HG03469 (cell line): ENCODE measurements at regions not wholly inside any gene's neighbourhood (a gene's known extent, or its start where the extent isn't known, plus 50 kb on each side); places are given as distances from the start of the nearest gene placed in this dataset.

Experiments
- ATAC-seq: cut with Tn5 transposase; IDR thresholded peaks from one replicate; pipeline ENCODE4 v1.9.1; 2021; ENCODE audit warnings: mild to moderate bottlenecking, moderate library complexity, moderate number of reproducible peaks; ENCODE audit not compliant: unreplicated experiment

DNA sequence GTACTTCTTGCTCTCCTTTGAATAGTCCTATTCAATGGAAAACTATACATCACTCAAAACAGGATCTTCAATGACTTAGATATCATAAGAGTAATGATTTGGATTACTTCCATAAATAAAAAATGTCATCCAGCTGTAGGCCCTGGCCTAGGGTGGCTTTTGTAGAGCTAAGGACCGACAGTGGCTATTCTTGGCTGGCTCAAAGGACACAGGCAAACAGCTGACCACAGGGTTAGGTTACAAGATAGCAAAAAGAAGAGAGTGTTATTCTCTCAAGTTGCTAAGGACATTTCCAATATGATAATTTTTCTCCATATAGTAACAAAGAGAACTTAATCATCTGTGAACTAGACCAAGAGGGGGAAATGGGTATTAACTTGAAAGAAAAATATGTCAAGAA is 495.1 kb downstream of the PLPP3 start:
- no peak for ATAC-seq

DNA sequence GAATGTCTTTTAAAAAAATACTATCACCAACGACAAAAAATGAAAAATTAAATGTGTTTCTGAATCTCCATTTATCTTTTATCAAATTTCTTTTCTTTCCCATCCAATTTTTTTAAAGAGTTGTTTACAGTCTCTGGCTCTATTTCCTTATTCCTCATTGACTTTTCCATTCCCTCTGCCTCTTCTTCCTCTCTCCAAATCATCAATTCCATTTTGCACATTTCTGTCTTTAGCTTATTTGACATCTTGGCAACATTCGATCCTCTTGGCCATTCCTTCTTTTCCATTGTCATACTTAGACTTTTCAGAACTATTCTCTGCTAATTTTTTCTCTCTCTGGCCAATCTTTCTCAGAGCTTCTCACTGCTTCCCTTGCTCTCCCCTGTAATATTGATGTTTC is 497.6 kb downstream of the PLPP3 start:
- no peak for ATAC-seq

- no peak for ATAC-seq
Measured at GRCh38 chr1:56081173-56081572, 498.2 kb downstream of the PLPP3 start.

DNA sequence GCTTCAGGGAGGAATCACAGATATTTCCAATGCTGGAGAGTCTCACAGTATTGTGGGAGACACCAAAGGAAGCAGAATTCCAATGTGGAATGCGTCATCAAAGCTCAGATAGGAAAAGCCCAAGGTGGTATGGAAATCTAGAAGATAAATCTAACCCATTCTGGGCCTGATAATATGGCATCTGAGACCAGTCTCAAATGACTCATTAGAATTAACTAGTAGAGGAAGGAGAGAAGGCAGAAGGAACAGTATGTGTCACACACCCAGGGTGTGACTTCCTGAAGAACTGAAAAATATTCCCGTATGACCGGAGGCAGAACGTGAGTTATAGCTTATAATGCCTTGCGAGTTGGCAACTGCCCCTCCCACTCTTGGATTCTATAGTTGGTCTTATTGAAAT is 499.2 kb downstream of the PLPP3 start:
- ATAC-seq = no peak

GRCh38 chr1:56079391-56079790 is 500.0 kb downstream of the PLPP3 start:
- ATAC-seq = no peak

DNA sequence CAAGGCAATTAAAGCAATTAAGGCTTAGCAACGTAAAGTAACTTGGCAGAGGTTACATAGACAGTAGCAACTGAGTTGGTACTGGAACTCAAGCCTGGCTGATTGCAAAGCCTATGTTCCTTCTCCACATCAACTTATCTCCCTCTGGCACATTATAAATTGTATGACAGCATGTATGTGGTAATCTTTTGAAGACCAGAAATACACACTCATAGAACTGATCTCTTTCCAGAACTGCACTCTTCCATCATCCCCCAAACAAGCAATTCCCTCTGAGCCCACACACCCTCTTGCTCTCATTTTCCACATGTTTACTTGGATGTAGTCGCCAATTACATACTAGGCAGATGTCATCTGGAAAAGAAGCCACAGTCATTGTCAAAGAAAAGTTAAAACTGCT is 502.2 kb downstream of the PLPP3 start:
- ATAC-seq = no peak

GRCh38 chr1:56074007-56074651 is 505.2 kb downstream of the PLPP3 start:
- ATAC-seq = no peak

DNA sequence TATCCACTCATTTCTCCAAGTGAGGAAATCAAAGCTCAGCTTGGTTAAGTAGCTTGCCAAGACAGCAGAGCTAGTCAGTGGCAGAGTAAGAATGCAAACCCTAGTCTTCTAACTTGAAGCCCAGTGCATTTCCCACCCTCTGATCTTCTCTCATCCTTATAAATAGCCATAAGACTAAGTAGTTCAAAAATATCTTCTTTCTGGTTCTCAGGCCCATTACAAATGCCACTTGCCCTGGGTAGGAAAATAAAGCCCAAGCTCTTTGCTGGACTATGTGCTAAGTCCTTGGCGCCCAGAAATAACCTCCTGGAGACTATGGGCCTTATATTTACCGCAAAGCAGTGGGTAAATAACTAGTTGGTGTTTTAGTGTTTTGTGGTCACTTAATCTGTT is 505.8 kb downstream of the PLPP3 start:
- no peak for ATAC-seq

DNA sequence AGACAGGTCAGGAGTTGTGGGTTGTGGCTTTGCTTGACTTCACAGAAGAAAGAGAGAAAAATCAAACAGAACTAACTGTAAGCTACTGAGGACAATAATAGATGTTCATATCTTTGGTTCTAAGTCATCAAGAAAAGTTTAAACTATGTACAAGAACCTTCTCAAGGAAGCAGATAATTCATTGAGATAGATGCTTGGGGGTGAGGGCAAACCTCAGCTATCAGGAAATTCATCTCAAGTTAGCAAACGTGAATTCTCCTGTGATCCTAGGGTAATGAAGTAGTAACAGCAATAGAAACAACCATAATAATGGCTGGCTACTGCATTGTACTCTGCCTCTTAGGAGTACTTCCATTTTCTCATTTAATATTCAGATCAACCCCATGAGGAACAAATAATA is 506.2 kb downstream of the PLPP3 start:
- ATAC-seq = no peak

- no peak for ATAC-seq
Measured at GRCh38 chr1:56072310-56072709, 507.1 kb downstream of the PLPP3 start.

GRCh38 chr1:56071351-56071750 is 508.0 kb downstream of the PLPP3 start:
- no peak for ATAC-seq

DNA sequence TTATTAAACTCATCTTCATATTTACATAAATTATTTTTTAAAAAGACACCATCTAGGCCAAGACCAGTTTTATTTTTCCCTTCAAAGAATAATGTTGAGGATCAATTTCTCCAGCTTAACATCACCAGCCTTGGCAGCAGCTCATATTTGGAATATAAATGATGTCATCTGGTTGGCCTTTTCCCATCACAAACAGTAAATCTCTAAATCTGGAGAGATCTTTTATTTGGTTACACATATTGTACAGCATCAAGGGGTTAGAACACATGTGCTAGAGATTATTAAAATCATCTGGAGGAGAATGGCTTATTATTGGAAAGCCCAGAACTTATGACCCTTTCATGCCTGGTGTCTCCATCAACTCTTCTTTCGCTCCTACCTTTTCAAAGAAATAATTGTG is 508.8 kb downstream of the PLPP3 start:
- no peak for ATAC-seq

DNA sequence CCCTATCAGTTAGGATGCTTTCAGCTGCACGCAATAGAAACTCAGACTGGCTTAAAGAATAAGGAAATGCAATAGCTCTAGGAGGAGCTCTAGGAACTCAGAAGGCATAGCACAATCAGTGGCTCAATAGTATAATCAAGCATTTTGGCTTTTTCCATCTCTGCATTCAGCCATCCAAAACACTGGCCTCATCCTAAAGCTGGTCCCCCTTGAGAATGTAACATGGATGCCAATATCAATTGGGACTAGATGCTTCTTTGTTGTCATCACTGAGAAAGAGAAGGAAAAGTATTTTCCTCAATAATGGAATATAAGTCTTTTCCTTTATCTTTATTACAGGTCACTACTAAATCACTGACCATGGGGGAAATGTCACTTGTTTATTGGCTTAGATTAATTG is 509.5 kb downstream of the PLPP3 start:
- ATAC-seq = no peak

GRCh38 chr1:56068908-56069307 is 510.5 kb downstream of the PLPP3 start:
- ATAC-seq = no peak

- ATAC-seq = no peak
Measured at GRCh38 chr1:56068210-56068609, 511.2 kb downstream of the PLPP3 start.

DNA sequence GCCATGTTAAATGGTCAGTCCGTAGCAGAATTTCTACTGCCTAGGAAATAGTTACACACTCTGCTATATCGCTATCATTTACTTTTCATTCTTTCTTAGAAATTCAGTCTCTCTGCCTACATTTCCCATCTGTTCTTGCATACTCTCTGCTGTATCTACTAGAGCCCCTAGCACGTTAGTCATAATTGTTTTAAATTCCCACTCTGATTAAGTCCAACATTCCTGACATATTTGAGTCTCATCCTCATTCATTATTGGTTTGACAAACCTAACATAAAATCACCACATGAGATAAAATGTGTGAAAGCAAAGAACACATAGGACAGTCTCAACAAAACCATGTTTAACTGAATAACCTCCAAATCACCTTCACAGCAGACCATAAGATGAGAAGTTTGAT is 513.6 kb downstream of the PLPP3 start:
- ATAC-seq = no peak

DNA sequence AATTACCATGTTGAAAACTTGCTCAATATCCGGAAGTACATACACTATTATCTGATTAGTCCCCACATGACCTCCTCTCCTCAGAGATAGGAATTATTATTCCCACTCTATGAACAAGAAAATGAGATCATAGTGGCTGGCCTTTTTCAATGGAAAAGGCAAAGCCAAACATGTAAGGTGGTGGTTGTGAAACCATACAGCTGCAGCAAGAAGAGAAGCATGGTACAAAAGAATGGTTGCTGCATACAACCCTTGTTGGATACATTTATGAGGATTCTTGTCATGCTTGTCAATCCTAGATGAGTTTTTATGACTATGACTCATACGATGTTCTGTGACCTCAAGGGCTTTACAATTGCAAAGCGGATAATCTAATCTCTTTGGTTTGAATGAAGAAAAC is 514.7 kb downstream of the PLPP3 start:
- no peak for ATAC-seq

DNA sequence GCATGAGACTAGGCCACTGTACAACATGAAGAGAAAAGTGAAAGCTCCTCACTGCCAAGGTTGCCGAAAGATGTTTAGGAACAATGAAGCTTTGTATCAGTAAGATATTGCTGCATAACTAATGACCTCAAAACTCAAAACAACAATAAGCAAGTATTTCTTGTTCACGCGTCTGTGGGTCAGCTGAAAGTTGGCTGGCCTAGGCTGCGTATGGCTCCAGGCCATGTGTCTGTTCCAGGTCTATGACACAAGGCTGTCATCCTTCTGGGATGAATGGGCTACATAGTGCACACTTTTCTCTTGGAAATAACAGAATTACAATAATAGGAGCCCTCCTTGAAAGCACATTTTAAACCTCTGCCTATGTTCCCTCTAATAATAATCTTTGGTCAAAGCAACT is 515.9 kb downstream of the PLPP3 start:
- ATAC-seq = no peak

- ATAC-seq = no peak
Measured at GRCh38 chr1:56062625-56063024, 516.7 kb downstream of the PLPP3 start.

- ATAC-seq = peak; percentile 80
Measured at GRCh38 chr1:56061824-56062223, 517.5 kb downstream of the PLPP3 start.

DNA sequence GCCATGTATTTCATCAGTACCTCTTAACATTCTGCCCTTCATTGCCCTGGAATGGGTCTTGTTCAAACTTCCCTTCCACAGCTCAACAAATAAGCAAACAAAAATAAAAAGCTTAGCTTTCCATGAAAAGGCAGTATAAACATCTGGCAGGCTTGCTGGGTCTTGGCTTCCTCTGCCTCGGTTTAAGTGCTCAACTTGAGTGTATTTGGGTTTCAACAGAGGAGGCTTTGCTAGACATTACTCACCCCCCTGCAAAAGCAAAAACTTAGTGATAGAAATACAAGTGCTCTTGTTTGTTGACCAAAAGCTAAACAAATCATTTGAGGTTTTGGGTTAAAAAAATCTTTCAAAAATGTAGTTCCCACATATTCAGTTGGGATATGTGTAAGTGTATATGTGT is 518.5 kb downstream of the PLPP3 start:
- ATAC-seq = no peak

DNA sequence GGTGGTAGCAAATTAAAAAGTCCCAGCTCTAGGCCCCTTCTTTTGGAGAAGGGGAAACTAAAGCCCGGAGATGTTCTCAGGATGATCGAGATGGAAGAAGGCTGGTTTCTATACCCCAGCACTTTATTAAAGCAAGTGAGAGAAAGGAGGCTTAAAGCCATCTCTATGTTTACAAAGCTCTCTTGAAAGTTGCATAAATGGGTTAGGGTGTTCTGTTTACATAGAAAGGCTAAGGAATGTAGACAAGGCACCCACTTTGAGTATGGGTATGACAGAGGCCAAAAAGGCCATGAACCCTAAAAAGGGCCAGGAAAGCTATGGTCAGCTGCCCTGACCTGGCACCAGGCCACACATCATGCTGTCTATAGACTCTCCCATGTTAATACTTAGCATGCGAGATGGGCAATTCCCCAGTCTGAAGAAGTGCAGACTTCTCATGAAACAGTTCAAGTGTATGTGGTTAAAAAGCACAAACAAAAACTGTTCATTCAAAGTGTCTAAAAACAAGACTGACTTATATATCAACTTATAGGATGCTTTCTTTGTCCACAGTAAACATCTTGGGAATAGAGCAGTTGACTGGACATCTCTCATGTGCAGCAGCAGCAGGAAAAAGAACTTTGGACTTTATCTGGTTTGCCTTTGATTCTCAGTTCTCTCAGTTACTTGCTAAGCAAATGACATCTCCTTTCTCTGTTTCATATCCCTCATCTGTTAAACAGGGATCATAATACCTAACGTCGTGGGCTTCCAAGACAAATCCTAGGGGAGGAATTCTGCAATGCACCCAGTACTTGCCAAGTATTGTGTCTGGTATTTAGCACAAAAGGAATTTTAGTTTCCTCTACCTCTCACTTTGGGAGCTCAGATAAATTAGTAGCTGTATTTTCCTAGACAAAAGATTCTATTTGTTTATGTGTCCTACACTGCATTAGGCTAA is 521.6 kb downstream of the PLPP3 start:
- ATAC-seq = no peak
